ENCODE measurements at regions not wholly inside any gene's neighbourhood (a gene's known extent, or its start where the extent isn't known, plus 50 kb on each side); places are given as distances from the start of the nearest gene placed in this dataset.

DNA sequence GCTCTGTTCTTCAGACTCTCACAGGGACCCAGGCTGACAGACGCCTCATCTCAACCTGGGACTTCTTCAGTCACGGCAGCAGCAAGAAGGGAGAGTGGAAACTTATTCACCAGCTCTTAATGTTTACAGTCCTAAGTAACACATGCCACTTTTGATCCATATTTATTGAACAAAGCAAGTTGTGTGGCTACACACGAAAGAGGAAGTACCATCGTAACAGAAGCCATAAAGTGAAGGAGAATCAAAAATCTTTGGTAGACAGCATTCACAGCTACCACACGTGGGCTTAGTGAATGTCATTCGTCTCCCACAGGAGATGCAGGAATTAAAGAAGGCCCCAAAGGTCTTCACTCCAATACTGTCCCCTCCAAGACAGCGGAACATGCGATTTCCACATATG is 582.6 kb downstream of the CETN3 start:
- TF ChIP-seq, protein P1, sequence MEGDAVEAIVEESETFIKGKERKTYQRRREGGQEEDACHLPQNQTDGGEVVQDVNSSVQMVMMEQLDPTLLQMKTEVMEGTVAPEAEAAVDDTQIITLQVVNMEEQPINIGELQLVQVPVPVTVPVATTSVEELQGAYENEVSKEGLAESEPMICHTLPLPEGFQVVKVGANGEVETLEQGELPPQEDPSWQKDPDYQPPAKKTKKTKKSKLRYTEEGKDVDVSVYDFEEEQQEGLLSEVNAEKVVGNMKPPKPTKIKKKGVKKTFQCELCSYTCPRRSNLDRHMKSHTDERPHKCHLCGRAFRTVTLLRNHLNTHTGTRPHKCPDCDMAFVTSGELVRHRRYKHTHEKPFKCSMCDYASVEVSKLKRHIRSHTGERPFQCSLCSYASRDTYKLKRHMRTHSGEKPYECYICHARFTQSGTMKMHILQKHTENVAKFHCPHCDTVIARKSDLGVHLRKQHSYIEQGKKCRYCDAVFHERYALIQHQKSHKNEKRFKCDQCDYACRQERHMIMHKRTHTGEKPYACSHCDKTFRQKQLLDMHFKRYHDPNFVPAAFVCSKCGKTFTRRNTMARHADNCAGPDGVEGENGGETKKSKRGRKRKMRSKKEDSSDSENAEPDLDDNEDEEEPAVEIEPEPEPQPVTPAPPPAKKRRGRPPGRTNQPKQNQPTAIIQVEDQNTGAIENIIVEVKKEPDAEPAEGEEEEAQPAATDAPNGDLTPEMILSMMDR (IDR thresholded peaks at IDR 0.05), result no peak
- TF ChIP-seq POLR2A (IDR thresholded peaks at IDR 0.05; ENCODE audit: low read depth), result no peak

Measured in esophagus muscularis mucosa (tissue), 3 donors.